Aorta (tissue), 5 donors: ENCODE measurements at regions not wholly inside any gene's neighbourhood (a gene's known extent, or its start where the extent isn't known, plus 50 kb on each side); places are given as distances from the start of the nearest gene placed in this dataset.

Experiments used
- ATAC-seq: fragments of 200-7000 bp; cut with Tn5 transposase; one replicate; pipeline ENCODE4 v1.9.1; 2022; ENCODE audit warnings: moderate library complexity; ENCODE audit not compliant: low FRiP score
- DNase-seq, 2 donors: peaks; one replicate each; pipeline ENCODE4 v3.0.0-alpha.2; 2020
- H3K27ac ChIP-seq, 2 donors: one replicate each; pipeline ENCODE4 v1.5.1; 2013; ENCODE audit warnings: low read length in 2 of 2, mild to moderate bottlenecking in 2 of 2, moderate library complexity in 2 of 2, control low read depth in 1 of 2, inconsistent platforms in 1 of 2, low read depth in 1 of 2
- H3K27me3 ChIP-seq, 2 donors: one replicate each; pipeline ENCODE4 v1.6.1; 2013; ENCODE audit warnings: control low read depth in 1 of 2, low read length in 1 of 2, mild to moderate bottlenecking in 1 of 2, moderate library complexity in 1 of 2; ENCODE audit not compliant: insufficient read depth in 2 of 2, control insufficient read depth in 1 of 2
- H3K36me3 ChIP-seq, 2 donors: one replicate each; pipeline ENCODE4 v1.6.1; 2013; ENCODE audit warnings: control low read depth in 1 of 2, low read length in 1 of 2, mild to moderate bottlenecking in 1 of 2; ENCODE audit not compliant: insufficient read depth in 2 of 2, control insufficient read depth in 1 of 2
- H3K4me1 ChIP-seq, 2 donors: one replicate each; pipeline ENCODE4 v1.6.1; 2013; ENCODE audit warnings: low read length in 2 of 2, control low read depth in 1 of 2, mild to moderate bottlenecking in 1 of 2, moderate library complexity in 1 of 2; ENCODE audit not compliant: insufficient read depth in 2 of 2, control insufficient read depth in 1 of 2
- H3K4me3 ChIP-seq, 2 donors: one replicate each; pipeline ENCODE4 v1.5.1; 2013; ENCODE audit warnings: low read length in 2 of 2, control low read depth in 1 of 2, mild to moderate bottlenecking in 1 of 2
- H3K9me3 ChIP-seq: one replicate; pipeline ENCODE4 v1.6.1; 2013; ENCODE audit warnings: mild to moderate bottlenecking, low read length; ENCODE audit not compliant: control insufficient read depth
- WGBS, 2 donors: extraction: QIAGEN DNeasy Blood & Tissue Kit; methylation state at CpG; one replicate each; pipeline ENCODE4 v1.1.7; 2013; 5-methylcytosine and 5-hydroxymethylcytosine counted together
- intact Hi-C, 2 donors: fragments of 100-400 bp; cut with DNase I; formaldehyde crosslinking; loops; one replicate each; pipeline versions ENCODE4 v1.14.2 to v1.15.0; 2022
- donor health status: healthy with polysubstance abuse.
- donor health status: Bipolar disorder and iron deficiency.
- donor health status: DM: no; HTN: no; CAD: no.
- donor health status: DM: no; HTN: no; CAD: no.
- donor health status: DM: yes; HTN: yes; CAD: no.

GRCh38 chr3:66586853-66587252 lies 86.0 kb upstream of the LRIG1 start:
- H3K36me3 ChIP-seq = no peaks in the 10 kb centered on the region
- no peak for ATAC-seq
- H3K4me3 ChIP-seq = no peak overlapping the region
- H3K9me3 ChIP-seq = no peaks in the 10 kb centered on the region
- H3K27me3 ChIP-seq = no peaks in the 10 kb centered on the region
- 85 to 89% methylated on average over 3 of the region's 3 CpGs for WGBS, 2 donors
- no peak overlapping the region for H3K27ac ChIP-seq
- H3K4me1 ChIP-seq = no peaks in the 10 kb centered on the region
- intact Hi-C loops = no loop called here
- DNase-seq = no peak

- intact Hi-C loops = no loop called here
- H3K27ac ChIP-seq = no peak overlapping the region
- no peaks in the 10 kb centered on the region for H3K9me3 ChIP-seq
- no peak for DNase-seq
- no peaks in the 10 kb centered on the region for H3K36me3 ChIP-seq
- peaks cover 0 to 3% of the 10 kb centered on the region in 2 donors for H3K4me1 ChIP-seq
- no peak for ATAC-seq
- 89 to 91% methylated on average over 3 of the region's 3 CpGs for WGBS, 2 donors
- no peak overlapping the region for H3K4me3 ChIP-seq
- H3K27me3 ChIP-seq = no peaks in the 10 kb centered on the region
These were observed 87.6 kb upstream of the LRIG1 start for GRCh38 chr3:66588340-66588847.

- ATAC-seq = peak; percentile 60
- WGBS, 2 donors = 11 to 14% methylated on average over 6 of the region's 6 CpGs
- H3K4me1 ChIP-seq = peaks cover 0 to 4% of the 10 kb centered on the region in 2 donors
- intact Hi-C loops = loop anchor here (10.0 kb wide), 2 partner anchors 87 to 187 kb away; partner anchors contain the start of gene LRIG1 (in 2 of the 2)
- no peaks in the 10 kb centered on the region for H3K36me3 ChIP-seq
- DNase-seq = no peak
- no peaks in the 10 kb centered on the region for H3K9me3 ChIP-seq
- no peaks in the 10 kb centered on the region for H3K27me3 ChIP-seq
- H3K4me3 ChIP-seq = peak overlapping the region; percentile 4 to 14
- peak overlapping the region; percentile 28 to 64 for H3K27ac ChIP-seq
These were observed 91.4 kb upstream of the LRIG1 start for GRCh38 chr3:66592016-66592761.

- Histone ChIP-seq H3K9me3 (no peaks in the 10 kb centered on the region), H3K4me3 (peak overlapping the region; percentile 4 to 14), H3K36me3 (no peaks in the 10 kb centered on the region), H3K4me1 (peaks cover 0 to 4% of the 10 kb centered on the region in 2 donors), H3K27ac (peak overlapping the region in 1 of 2 donors; percentile 28), H3K27me3 (no peaks in the 10 kb centered on the region)
- peak; percentile 6 for ATAC-seq
- 17 to 22% methylated on average over 11 of the region's 11 CpGs for WGBS, 2 donors
- intact Hi-C loops = loop anchor here (10.0 kb wide), 2 partner anchors 88 to 188 kb away; partner anchors contain the start of gene LRIG1 (in 2 of the 2)
- no peak for DNase-seq
These were observed 92.3 kb upstream of the LRIG1 start for GRCh38 chr3:66592927-66593625.

GRCh38 chr3:66593978-66594377 lies 93.2 kb upstream of the LRIG1 start:
- WGBS, 2 donors = 77 to 81% methylated on average over 1 of the region's 1 CpG
- Histone ChIP-seq H3K9me3 (no peaks in the 10 kb centered on the region), H3K27ac (no peak overlapping the region), H3K36me3 (no peaks in the 10 kb centered on the region), H3K4me3 (no peak overlapping the region), H3K4me1 (peaks cover 2 to 4% of the 10 kb centered on the region in 2 donors), H3K27me3 (no peaks in the 10 kb centered on the region)
- DNase-seq = no peak
- no peak for ATAC-seq
- intact Hi-C loops = loop anchor here (10.0 kb wide), 2 partner anchors 89 to 189 kb away; partner anchors contain the start of gene LRIG1 (in 2 of the 2)

- WGBS, 2 donors = 93 to 95% methylated on average over 5 of the region's 5 CpGs
- no peak for DNase-seq
- no peaks in the 10 kb centered on the region for H3K36me3 ChIP-seq
- ATAC-seq = no peak
- H3K4me1 ChIP-seq = peaks cover 2 to 4% of the 10 kb centered on the region in 2 donors
- H3K4me3 ChIP-seq = no peak overlapping the region
- H3K27me3 ChIP-seq = no peaks in the 10 kb centered on the region
- no peaks in the 10 kb centered on the region for H3K9me3 ChIP-seq
- intact Hi-C loops = loop anchor here (10.0 kb wide), 2 partner anchors 93 to 193 kb away; partner anchors contain the start of gene LRIG1 (in 2 of the 2)
- H3K27ac ChIP-seq = no peak overlapping the region
These were observed 96.6 kb upstream of the LRIG1 start for GRCh38 chr3:66597308-66597863.

- ATAC-seq = peak; percentile 28
- peak in 1 of 2 donors; percentile 53 for DNase-seq
- H3K4me3 ChIP-seq = no peak overlapping the region
These were observed 97.3 kb upstream of the LRIG1 start for GRCh38 chr3:66598168-66598567.

GRCh38 chr3:66602237-66602636 lies 101.4 kb upstream of the LRIG1 start:
- no peak for DNase-seq
- no peaks in the 10 kb centered on the region for H3K36me3 ChIP-seq
- no peaks in the 10 kb centered on the region for H3K9me3 ChIP-seq
- intact Hi-C loops = loop anchor here in 1 of 2 donors (10.0 kb wide), 1 partner anchor 197 kb away; no protein-coding TSS in a partner anchor
- H3K27me3 ChIP-seq = no peaks in the 10 kb centered on the region
- H3K4me3 ChIP-seq = no peak overlapping the region
- peaks cover 0 to 2% of the 10 kb centered on the region in 2 donors for H3K4me1 ChIP-seq
- no peak for ATAC-seq
- 94 to 96% methylated on average over 4 of the region's 4 CpGs for WGBS, 2 donors
- H3K27ac ChIP-seq = no peak overlapping the region

More at GRCh38 chr3:66598168-66598567, 97.3 kb upstream of the LRIG1 start:
- intact Hi-C loops = loop anchor here (10.0 kb wide), 2 partner anchors 93 to 193 kb away; partner anchors contain the start of gene LRIG1 (in 2 of the 2)
- WGBS, 2 donors = 1 to 9% methylated on average over 6 of the region's 6 CpGs
- Histone ChIP-seq H3K9me3 (no peaks in the 10 kb centered on the region), H3K36me3 (no peaks in the 10 kb centered on the region), H3K4me1 (peaks cover 2 to 4% of the 10 kb centered on the region in 2 donors), H3K27ac (peak overlapping the region in 1 of 2 donors; percentile 56), H3K27me3 (no peaks in the 10 kb centered on the region)
